Effector CD4-positive, alpha-beta T cell (primary cell): ENCODE measurements at regions not wholly inside any gene's neighbourhood (a gene's known extent, or its start where the extent isn't known, plus 50 kb on each side); places are given as distances from the start of the nearest gene placed in this dataset.

Experiments used
- DNase-seq: peaks from one replicate; pipeline ENCODE4 v3.0.0-alpha.2; 2020

GRCh38 chr11:122398167-122398566, 257.4 kb upstream of the UBASH3B start:
- no peak for DNase-seq

DNA sequence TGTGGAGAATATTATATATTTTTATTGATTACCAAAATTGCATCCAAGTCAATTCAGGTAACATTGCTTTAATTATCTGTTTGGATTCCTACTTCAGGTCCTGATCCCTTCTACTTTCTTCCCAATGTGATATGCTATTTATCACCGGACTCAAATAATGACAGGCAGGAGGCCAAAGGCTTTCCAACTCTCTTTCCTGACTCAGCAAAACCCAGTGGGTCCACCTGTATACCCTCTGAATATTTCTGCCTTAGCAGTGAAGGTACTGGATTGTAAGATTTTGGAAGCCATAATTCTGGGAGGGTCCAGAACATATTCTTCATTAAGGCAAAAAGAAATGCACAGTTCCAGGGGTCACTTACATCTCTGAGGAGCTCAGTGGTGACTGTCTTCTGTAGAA, 260.2 kb upstream of the UBASH3B start:
- no peak for DNase-seq

- no peak for DNase-seq
Observed at GRCh38 chr11:122394313-122394712, 261.2 kb upstream of the UBASH3B start.

GRCh38 chr11:122393209-122393860, 262.2 kb upstream of the UBASH3B start:
- DNase-seq: no peak

- no peak for DNase-seq
Observed at GRCh38 chr11:122392508-122392907, 263.0 kb upstream of the UBASH3B start.

- DNase-seq: no peak
Observed at GRCh38 chr11:122391049-122391448, 264.5 kb upstream of the UBASH3B start.

DNA sequence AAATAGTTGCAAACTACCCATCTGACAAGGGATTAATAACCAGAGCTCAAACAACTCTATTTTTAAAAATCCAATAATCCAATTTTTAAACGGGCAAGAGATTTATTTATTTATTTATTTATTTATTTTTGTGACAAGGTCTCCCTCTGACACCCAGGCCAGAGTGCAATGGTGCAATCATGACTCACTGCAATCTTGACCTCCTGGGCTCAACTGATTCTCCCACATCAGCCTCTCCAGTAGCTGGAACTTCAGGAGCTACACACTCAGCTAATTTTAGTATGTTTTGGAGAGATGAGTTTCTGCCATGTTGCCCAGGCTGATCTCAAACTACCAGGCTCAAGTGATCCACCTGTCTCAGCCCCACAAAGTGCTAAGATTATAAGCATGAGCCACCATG, 267.2 kb upstream of the BLID start:
- DNase-seq: no peak

DNA sequence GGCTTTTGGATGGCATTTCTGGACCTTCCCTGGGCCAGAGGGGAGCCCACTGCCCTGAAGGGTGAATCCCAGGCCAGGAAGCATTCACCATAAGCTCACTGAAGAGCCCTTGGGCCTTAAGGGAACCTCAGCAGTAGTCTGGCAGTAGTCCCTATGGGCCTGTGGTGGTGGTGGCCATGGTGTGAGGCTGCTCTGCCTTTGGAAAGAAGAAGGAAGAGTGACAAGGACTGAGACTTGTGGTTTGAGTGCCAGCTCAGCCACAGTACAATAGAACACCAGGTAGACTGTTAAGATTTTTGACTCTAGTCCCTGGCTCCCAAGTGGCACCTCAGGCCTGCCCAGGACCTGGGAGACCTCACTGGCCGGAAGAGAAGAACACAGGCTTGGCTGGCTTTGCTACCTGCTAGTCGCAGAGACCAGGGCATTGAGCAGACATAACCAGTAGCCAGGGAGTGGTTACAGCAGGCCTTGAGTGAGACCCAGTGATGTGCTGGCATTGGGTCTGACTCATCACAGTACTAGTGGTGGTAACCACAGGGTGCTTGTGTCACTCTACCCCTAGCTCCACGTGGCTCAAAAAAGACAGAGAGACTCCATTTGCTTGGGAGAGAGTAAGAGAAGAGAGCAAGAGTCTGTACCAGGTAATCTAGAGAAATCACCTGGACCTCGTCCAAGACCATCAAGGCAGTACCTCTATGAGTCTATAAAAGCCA, 259.8 kb upstream of the BLID start:
- DNase-seq: no peak

DNA sequence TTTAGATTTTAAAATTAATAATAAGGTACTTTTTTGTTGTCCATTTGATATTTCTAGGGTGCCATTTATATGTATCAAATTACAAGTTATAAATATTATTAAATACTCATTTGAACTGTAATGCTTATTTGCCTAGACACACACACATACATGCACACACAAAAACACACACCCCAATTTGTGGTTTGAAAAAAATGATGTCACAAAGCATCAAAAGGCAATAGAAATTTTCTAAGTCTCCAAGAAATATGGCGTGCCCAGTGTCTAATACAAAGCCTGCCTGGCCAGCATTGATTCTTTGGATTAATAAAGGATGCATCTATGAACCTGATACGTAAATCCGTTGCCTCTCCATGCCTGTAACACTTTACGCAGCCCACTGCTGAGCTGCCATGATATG, 252.8 kb upstream of the BLID start:
- no peak for DNase-seq

GRCh38 chr11:122367809-122368231, 251.8 kb upstream of the BLID start:
- DNase-seq: no peak

- DNase-seq: no peak
Observed at GRCh38 chr11:122365610-122366360, 249.8 kb upstream of the BLID start.

DNA sequence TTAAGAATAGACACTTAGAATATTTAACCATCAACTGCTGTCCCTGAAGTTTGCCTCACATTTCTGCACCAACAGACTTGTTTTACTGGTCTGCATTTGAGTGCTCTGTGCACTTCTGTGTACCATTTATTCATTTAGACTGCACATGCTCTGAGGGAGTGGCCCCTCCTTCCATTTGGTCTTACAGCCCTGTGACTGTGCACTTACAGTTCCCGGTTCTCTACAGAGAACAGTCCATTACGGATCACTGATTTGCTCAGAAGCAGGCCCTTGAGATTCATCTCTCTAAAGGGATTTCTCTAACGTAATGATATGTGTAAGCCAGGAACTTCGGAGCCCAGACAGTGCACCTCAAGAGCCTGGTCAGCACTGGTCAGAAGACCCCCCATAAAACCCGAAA, 247.3 kb upstream of the BLID start:
- DNase-seq: no peak

- DNase-seq: no peak
Observed at GRCh38 chr11:122362381-122362780, 246.4 kb upstream of the BLID start.

GRCh38 chr11:122360875-122361274, 244.9 kb upstream of the BLID start:
- DNase-seq: no peak

DNA sequence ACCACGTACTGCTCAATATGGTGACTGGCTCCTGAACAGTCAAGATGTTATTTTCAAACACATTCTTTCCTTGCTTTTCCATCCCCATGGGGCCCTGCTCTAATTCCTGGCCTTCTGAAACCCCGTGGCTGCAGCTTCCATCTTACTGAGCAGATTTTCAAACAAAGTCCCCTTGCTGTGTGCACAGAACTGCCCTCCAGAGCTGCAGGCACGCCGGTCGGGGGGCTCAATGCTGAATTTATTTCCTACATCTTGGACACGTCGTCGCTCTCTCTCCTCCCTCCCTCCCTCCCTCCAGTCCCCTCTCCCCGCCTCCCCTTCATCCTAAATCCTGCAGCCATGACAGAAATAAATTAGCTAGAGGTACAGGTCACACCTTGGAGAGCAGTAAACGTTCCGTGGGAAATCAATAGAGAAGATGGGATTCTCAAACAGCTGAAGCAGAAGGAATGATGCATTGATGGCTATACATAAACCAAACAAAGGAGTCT, 243.1 kb upstream of the BLID start:
- DNase-seq: no peak

DNA sequence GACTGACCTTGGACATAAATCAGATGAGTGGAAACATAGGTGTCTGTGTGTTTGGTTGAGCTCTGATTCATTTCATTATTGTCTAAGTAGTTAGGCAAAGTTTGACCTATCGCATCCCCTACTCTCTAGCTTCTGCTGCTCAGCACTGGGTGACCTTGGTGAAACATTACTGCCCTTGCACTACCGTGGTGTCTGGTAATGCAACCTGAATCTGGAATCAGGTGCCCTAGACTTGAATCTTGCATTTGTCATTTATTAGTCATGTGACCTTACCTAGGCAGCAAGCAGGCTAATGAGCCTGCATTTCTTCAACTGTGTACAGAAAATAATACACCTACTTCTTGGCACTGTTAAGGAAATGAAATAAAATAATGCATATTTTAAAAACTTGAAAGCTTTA, 242.3 kb upstream of the BLID start:
- no peak for DNase-seq

DNA sequence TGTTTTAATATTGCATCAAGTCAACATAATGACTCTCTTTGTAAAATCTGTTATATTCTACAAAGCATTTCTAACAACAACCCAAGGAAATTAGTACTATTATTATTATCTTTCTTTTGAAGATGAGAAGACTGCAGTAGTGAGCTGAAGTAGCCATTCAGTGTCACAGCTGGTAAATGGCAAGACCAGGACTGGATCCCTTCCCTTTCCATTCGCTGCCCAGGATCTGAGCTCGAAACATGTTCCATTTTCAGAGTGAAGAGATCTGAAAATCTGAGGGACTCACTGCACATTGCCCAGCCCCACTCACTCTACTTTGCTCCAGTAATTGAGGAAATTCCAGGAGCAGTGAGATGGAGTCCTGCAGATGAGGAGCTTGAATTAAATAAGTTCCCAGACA, 240.0 kb upstream of the BLID start:
- no peak for DNase-seq

GRCh38 chr11:122354025-122354697, 238.1 kb upstream of the BLID start:
- no peak for DNase-seq

DNA sequence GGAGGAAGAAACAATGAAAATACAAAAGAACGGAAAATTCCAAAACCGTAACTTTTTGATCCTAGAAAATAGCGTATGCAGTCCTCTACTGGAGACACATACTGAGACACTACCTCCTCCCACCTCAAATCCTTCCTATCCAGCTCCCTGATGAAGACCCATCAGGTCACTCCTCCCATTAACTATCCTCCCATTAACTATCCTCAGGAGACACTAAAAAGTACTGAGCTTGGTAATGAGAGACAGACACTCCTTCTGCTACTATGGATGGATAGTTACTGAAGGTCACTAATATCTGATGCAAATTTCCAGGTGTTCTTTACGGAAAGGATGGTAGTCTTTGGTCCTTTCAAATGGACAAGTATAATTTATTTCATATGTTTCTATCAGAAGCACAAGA, 237.5 kb upstream of the BLID start:
- DNase-seq: no peak

DNA sequence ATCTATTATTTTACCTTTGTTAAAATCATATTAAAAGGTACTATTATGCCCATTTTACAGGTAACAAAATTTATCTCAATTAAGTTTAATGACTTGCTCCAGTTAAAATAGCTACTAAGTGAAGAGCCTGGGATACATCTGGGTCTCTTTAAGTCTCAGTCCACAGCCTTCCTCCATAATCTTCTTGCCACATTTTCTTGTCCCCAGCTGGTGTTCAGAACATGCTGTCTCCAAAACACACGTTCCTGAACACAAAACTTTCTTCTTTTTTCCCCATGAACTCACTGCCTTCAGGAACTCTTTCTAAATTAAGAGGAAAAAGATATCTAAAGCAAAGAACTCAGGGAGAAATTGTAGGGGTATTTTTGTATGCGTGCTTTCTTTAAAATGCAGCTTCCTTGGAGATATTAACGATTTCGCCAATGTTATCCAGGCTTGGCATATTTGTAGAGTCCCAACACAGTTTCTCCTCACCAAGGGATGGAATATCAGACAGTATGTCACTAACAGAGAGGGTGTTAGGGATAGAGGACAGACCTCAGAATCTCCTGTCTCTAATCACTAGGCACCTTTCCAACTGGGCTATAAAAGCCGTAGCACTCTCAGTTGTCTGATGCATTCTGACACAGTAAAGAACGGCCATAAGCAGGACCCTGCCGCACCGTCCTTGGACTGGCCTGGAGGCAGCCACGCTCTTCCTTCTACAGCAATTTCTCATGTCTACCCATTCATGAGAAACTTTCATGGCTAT, 232.8 kb upstream of the BLID start:
- DNase-seq: no peak

- no peak for DNase-seq
Observed at GRCh38 chr11:122346006-122346405, 230.0 kb upstream of the BLID start.

GRCh38 chr11:122345586-122345985, 229.6 kb upstream of the BLID start:
- no peak for DNase-seq

- DNase-seq: no peak
Observed at GRCh38 chr11:122344215-122344614, 228.2 kb upstream of the BLID start.
